HG02852 (cell line): ENCODE measurements at regions not wholly inside any gene's neighbourhood (a gene's known extent, or its start where the extent isn't known, plus 50 kb on each side); places are given as distances from the start of the nearest gene placed in this dataset.
A peak's percentile ranks its signal among the peaks of the same experiment; 100 is the strongest.

Experiments used
- ATAC-seq: cut with Tn5 transposase; IDR thresholded peaks from one replicate; pipeline ENCODE4 v1.9.1; 2021; ENCODE audit warnings: mild to moderate bottlenecking, moderate library complexity; ENCODE audit not compliant: unreplicated experiment

DNA sequence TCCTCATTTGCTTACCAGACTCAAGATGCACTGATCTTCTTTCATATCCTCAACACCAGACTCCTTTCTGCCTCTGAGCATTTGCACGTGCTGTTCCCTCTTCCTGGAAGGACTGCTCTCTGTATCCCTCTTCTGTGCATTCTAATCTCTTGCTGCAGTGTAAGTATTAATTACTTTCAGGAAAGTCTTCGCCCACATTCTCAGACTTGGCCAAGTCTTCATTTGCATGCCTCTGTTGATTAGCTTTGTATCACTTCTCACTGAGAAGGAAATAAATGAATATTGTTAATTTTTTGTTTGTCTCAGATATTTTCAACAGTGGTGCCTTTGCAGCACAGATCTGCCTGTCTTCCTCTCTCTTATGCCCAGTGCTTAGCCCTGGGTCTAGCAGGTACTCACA is 50.3 kb upstream of the RAB3GAP2 start:
- peak; percentile 48 for ATAC-seq
